Ovary (tissue), 7 donors: ENCODE measurements at regions not wholly inside any gene's neighbourhood (a gene's known extent, or its start where the extent isn't known, plus 50 kb on each side); places are given as distances from the start of the nearest gene placed in this dataset.

ENCODE experiments used
- DNase-seq, 5 donors: peaks; one replicate each; pipeline ENCODE4 v3.0.0-alpha.2; 2019 to 2020
- H3K27ac ChIP-seq, 2 donors: fragments of 200-600 bp; one replicate each; pipeline versions ENCODE4 v1.5.1 to v1.8.0; 2019 to 2022
- H3K27me3 ChIP-seq: fragments of 200-600 bp; one replicate; pipeline ENCODE4 v1.8.0; 2022
- H3K36me3 ChIP-seq: fragments of 200-600 bp; sonication (generic); one replicate; pipeline ENCODE4 v1.5.1; 2019
- H3K4me1 ChIP-seq: one replicate; pipeline ENCODE4 v1.8.1; 2013; ENCODE audit warnings: mild to moderate bottlenecking, moderate library complexity; ENCODE audit not compliant: insufficient read depth
- H3K4me3 ChIP-seq: fragments of 200-600 bp; sonication (generic); one replicate; pipeline ENCODE4 v1.5.1; 2017
- H3K9me3 ChIP-seq, 2 donors: fragments of 200-600 bp in 1 of 2; sonication (generic) in 1 of 2; one replicate each; pipeline versions ENCODE4 v1.5.1 to v1.8.1; 2013 to 2019; ENCODE audit warnings: mild to moderate bottlenecking in 1 of 2, moderate library complexity in 1 of 2
- EP300 ChIP-seq: sonication (generic); formaldehyde crosslinking; IDR thresholded peaks from one replicate; pipeline ENCODE4 v1.6.1; 2017; ENCODE audit warnings: antibody characterized with exemption
- POLR2A ChIP-seq: fragments of 450-650 bp; IDR thresholded peaks from one replicate; pipeline ENCODE4 v1.6.1; 2017; ENCODE audit warnings: antibody characterized with exemption, mild to moderate bottlenecking, moderate library complexity
- WGBS, 3 donors: extraction: QIAGEN DNeasy Blood & Tissue Kit in 1 of 3; methylation state at CpG; one replicate each; pipeline versions ENCODE4 v1.1.5 to v1.1.7; 2013 to 2017; 5-methylcytosine and 5-hydroxymethylcytosine counted together
- intact Hi-C, 4 donors: fragments of 100-400 bp; cut with DNase I; formaldehyde crosslinking; loops; one replicate each; pipeline versions ENCODE4 v1.11.0 to v1.15.1; 2022 to 2023
- TF ChIP-seq, protein P1 (sequence below), 3 donors: fragments of 450-650 bp in 2 of 3; fragments of 200-600 bp in 1 of 3; IDR thresholded peaks; one replicate each; pipeline versions ENCODE4 v1.5.1 to v1.8.0; 2016 to 2022; ENCODE audit warnings: antibody characterized with exemption in 3 of 3, mild to moderate bottlenecking in 1 of 3
- donor health status: DM: no; HTN: no; CAD: no; lungs with moderate emphysema.
- donor health status: DM: no; HTN: no; CAD: no.
- donor health status: Bipolar disorder and iron deficiency.
- donor health status: DM: no; HTN: no; CAD: no.
- donor health status: DM: yes; HTN: yes; CAD: no.

DNA sequence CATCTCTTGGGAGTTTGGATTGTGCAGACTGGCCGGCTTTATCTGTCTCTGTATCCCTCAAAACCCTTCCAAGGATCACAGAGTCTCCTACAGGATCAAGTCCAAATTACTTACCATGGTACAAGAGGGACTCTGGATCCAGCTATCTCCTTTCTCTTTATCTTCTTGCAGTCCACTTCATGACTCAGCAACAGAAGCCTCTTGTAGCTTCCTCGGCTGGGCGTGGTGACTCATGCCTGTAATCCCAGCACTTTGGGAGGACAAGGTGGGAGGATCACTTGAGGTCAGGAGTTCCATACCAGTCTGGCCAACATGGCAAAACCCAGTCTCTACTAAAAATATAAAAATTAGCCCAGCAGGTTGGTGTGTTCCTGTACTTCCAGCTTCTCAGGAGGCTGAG lies 189.7 kb downstream of the BCAT1 start:
- intact Hi-C loops = no loop called here
- Histone ChIP-seq H3K36me3 (no peaks in the 10 kb centered on the region), H3K4me1 (no peaks in the 10 kb centered on the region), H3K4me3 (no peak overlapping the region), H3K27ac (no peak overlapping the region), H3K27me3 (no peaks in the 10 kb centered on the region), H3K9me3 (no peaks in the 10 kb centered on the region)
- DNase-seq = no peak
- TF ChIP-seq, protein P1, sequence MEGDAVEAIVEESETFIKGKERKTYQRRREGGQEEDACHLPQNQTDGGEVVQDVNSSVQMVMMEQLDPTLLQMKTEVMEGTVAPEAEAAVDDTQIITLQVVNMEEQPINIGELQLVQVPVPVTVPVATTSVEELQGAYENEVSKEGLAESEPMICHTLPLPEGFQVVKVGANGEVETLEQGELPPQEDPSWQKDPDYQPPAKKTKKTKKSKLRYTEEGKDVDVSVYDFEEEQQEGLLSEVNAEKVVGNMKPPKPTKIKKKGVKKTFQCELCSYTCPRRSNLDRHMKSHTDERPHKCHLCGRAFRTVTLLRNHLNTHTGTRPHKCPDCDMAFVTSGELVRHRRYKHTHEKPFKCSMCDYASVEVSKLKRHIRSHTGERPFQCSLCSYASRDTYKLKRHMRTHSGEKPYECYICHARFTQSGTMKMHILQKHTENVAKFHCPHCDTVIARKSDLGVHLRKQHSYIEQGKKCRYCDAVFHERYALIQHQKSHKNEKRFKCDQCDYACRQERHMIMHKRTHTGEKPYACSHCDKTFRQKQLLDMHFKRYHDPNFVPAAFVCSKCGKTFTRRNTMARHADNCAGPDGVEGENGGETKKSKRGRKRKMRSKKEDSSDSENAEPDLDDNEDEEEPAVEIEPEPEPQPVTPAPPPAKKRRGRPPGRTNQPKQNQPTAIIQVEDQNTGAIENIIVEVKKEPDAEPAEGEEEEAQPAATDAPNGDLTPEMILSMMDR (IDR thresholded peaks at IDR 0.05) = no peak
- no peak for TF ChIP-seq EP300
- TF ChIP-seq POLR2A = no peak
- 75 to 84% (median 82%) methylated on average over 3 of the region's 3 CpGs for WGBS, 3 donors

DNA sequence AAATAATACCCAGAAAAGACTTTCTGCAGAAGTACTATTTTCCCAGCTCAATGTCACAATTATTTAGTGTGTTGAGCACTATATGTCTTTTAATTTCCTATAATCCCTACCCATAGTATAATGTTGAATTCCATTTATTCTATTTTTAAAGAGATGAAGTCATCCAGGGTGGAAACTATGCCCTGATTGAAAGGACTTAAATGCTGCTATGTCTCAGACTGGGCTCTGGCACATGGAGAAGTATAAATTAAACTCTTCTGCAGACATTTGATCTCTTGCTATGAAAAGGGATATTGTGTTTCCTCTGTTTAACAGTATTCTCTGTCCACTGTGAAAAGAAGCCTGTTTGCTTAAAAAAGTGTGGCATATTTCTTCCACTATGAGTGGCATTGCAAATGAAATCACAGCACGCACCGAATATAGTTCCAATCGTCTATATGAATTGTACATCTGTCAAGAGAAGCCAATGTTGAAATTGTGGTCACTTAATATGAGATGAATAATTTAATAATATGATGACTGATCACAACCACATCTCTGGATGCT lies 192.3 kb downstream of the BCAT1 start:
- 84 to 93% (median 92%) methylated on average over 3 of the region's 3 CpGs for WGBS, 3 donors
- no peak for DNase-seq
- no peak for TF ChIP-seq POLR2A
- TF ChIP-seq, protein P1 (IDR thresholded peaks at IDR 0.05) = no peak
- TF ChIP-seq EP300 = no peak
- H3K4me3 ChIP-seq = no peak overlapping the region
- no peaks in the 10 kb centered on the region for H3K4me1 ChIP-seq
- H3K27me3 ChIP-seq = no peaks in the 10 kb centered on the region
- H3K36me3 ChIP-seq = no peaks in the 10 kb centered on the region
- intact Hi-C loops = no loop called here
- H3K27ac ChIP-seq = no peak overlapping the region
- H3K9me3 ChIP-seq = no peaks in the 10 kb centered on the region

DNA sequence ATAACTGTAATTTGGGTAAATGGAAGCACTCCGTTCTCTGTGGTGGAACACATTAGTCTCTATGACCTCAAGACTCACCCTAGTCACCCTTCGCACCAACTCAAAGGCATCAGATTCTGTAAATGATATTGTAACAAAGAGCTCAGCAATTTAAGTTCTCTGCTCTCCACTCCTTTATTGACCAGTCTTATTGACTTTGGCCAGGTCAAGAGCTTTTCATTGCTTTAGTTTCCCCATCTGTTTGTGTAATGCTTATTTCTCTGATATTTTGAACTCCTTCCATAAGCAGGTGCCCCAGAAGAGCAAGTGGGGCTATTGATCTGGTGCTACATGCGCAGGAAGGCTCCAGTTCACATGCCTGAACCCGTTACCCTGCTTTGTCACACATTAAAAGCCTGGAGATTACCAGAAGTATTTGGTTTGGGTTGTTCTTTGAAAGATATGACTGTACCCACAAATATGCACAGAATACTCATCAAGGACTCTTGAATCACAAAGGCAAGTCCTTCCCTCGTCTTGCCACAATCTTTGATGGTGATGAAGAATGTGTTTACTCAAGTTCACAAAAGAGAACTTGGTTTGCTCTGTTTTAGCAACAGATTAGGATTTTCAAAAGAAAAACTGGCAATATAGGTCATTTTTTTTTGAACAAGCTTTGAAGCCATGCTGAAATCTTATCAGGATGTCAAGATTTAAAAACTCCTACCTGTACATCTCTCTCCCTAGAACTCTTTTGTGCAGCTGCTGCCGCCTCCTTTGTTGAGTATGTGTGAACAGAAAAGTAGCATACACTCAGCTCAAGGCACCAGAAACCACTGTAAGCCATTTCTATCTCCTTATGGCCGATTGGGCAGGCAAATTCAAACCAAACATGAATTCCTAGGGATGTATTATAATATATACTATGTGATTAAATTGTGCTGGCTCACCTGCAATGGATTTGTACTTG lies 193.9 kb downstream of the BCAT1 start:
- Histone ChIP-seq H3K27ac (no peak overlapping the region), H3K4me3 (no peak overlapping the region), H3K36me3 (no peaks in the 10 kb centered on the region), H3K27me3 (no peaks in the 10 kb centered on the region), H3K4me1 (no peaks in the 10 kb centered on the region), H3K9me3 (no peaks in the 10 kb centered on the region)
- TF ChIP-seq, protein P1 (IDR thresholded peaks at IDR 0.05) = no peak
- TF ChIP-seq EP300 (no peak), POLR2A (no peak)
- intact Hi-C loops = no loop called here
- DNase-seq = no peak
- 64 to 79% (median 73%) methylated on average over 7 of the region's 7 CpGs for WGBS, 3 donors

DNA sequence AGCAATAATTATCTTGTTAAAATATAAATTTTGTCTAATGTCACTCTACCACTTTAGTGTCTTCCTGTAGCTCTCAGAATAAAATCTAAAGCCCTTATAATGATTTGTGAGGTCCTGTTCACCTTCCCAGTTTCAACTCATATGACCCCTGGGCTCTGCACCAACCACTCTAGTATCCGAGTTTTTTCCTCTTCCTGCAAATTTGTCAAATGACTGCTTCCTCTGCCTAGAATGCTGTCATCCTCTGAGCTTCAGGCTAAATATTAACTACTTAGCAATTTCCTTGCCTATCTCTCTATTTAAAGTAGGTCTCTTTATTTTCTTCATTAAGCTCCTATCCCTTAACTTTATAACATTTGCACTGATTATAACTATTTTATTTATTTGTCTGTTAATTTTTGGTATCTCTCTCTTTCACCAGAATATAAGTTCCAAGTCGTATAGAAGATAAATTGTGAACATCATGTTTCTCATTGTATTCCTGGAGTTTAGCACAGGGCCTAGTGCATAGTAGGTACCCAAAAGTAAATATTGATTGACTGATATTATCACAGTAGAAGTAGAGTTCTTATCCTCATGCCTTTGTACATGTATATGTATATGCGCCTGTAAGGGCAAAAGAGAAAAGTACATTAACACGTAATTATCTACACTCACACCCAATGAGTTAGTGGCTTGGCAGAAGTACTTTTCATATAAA lies 196.0 kb downstream of the BCAT1 start:
- Histone ChIP-seq H3K27me3 (no peaks in the 10 kb centered on the region), H3K9me3 (no peaks in the 10 kb centered on the region), H3K4me1 (no peaks in the 10 kb centered on the region), H3K27ac (no peak overlapping the region), H3K4me3 (no peak overlapping the region), H3K36me3 (no peaks in the 10 kb centered on the region)
- WGBS, 3 donors = 85 to 89% (median 87%) methylated on average over 4 of the region's 4 CpGs
- intact Hi-C loops = no loop called here
- no peak for DNase-seq
- TF ChIP-seq POLR2A (no peak), EP300 (no peak)
- TF ChIP-seq, protein P1 (IDR thresholded peaks at IDR 0.05) = no peak
